ENCODE measurements at regions not wholly inside any gene's neighbourhood (a gene's known extent, or its start where the extent isn't known, plus 50 kb on each side); places are given as distances from the start of the nearest gene placed in this dataset.

GRCh38 chr9:106718936-106719335 lies 144.0 kb upstream of the ZNF462 start:
- Histone ChIP-seq H3K9me2 (ENCODE audit: insufficient read depth, low read length) (no peaks in the 10 kb centered on the region), H3F3A (ENCODE audit: insufficient read depth, low read length, poor library complexity, severe bottlenecking) (no peaks in the 10 kb centered on the region), H3K9ac (ENCODE audit: low read length) (no peak overlapping the region), H3K9me3 (ENCODE audit: low read length) (no peaks in the 10 kb centered on the region), H3K36me3 (ENCODE audit: insufficient read depth, low read length) (no peaks in the 10 kb centered on the region), H3K4me3 (ENCODE audit: low read length) (no peak overlapping the region), H2AFZ (ENCODE audit: low read depth, low read length) (no peak overlapping the region), H3K27ac (ENCODE audit: low read length) (no peak overlapping the region), H3K27me3 (ENCODE audit: insufficient read depth, low read depth, low read length) (no peaks in the 10 kb centered on the region), H4K20me1 (ENCODE audit: insufficient read depth) (no peaks in the 10 kb centered on the region), H3K79me2 (replicated peaks; ENCODE audit: insufficient read depth, low read length) (no peaks in the 10 kb centered on the region), H3K4me2 (ENCODE audit: low read length) (no peak overlapping the region)
- TF ChIP-seq EZH2 (IDR thresholded peaks at IDR 0.05; ENCODE audit: borderline replicate concordance, insufficient read depth, low read length, poor library complexity, severe bottlenecking) = no peak
- TF ChIP-seq EP300 (conservative IDR thresholded peaks at IDR 0.05; ENCODE audit: poor library complexity, severe bottlenecking) = no peak
- TF ChIP-seq SMC3 (conservative IDR thresholded peaks at IDR 0.05; ENCODE audit: poor library complexity) = no peak
- TF ChIP-seq RAD21 (conservative IDR thresholded peaks at IDR 0.05) = no peak
- no peak for TF ChIP-seq POLR2AphosphoS5 (IDR thresholded peaks at IDR 0.05)
- TF ChIP-seq REST (IDR thresholded peaks at IDR 0.05; ENCODE audit: borderline replicate concordance) = no peak
- no peak for TF ChIP-seq TAF1 (IDR thresholded peaks at IDR 0.05; ENCODE audit: low read depth)
- TF ChIP-seq CTCF (IDR thresholded peaks at IDR 0.05; ENCODE audit: poor library complexity, severe bottlenecking) = no peak
- TF ChIP-seq MXI1 (conservative IDR thresholded peaks at IDR 0.05; ENCODE audit: poor library complexity, severe bottlenecking) = no peak

- no peak overlapping the region for H2AFZ ChIP-seq (ENCODE audit: low read depth, low read length)
- no peaks in the 10 kb centered on the region for H3K27me3 ChIP-seq (ENCODE audit: insufficient read depth, low read depth, low read length)
- H3K9me3 ChIP-seq (ENCODE audit: low read length) = no peaks in the 10 kb centered on the region
- no peak overlapping the region for H3K4me2 ChIP-seq (ENCODE audit: low read length)
- TF ChIP-seq SMC3 (conservative IDR thresholded peaks at IDR 0.05; ENCODE audit: poor library complexity) = no peak
- TF ChIP-seq EZH2 (IDR thresholded peaks at IDR 0.05; ENCODE audit: borderline replicate concordance, insufficient read depth, low read length, poor library complexity, severe bottlenecking) = no peak
- H3F3A ChIP-seq (ENCODE audit: insufficient read depth, low read length, poor library complexity, severe bottlenecking) = no peaks in the 10 kb centered on the region
- H3K9ac ChIP-seq (ENCODE audit: low read length) = no peak overlapping the region
- no peak overlapping the region for H3K27ac ChIP-seq (ENCODE audit: low read length)
- H3K9me2 ChIP-seq (ENCODE audit: insufficient read depth, low read length) = no peaks in the 10 kb centered on the region
- no peaks in the 10 kb centered on the region for H4K20me1 ChIP-seq (ENCODE audit: insufficient read depth)
- no peak overlapping the region for H3K4me3 ChIP-seq (ENCODE audit: low read length)
- no peaks in the 10 kb centered on the region for H3K79me2 ChIP-seq (replicated peaks; ENCODE audit: insufficient read depth, low read length)
- H3K36me3 ChIP-seq (ENCODE audit: insufficient read depth, low read length) = no peaks in the 10 kb centered on the region
Observed at GRCh38 chr9:106722051-106722753, 140.8 kb upstream of the ZNF462 start.

Measured in neural cell (in vitro differentiated cells).